ENCODE measurements at regions not wholly inside any gene's neighbourhood (a gene's known extent, or its start where the extent isn't known, plus 50 kb on each side); places are given as distances from the start of the nearest gene placed in this dataset.
"Not testable (repeated sequence)": the region's sequence is repeated elsewhere in the genome, so short reads cannot be mapped to it uniquely, and the experiment has no call there.

DNA sequence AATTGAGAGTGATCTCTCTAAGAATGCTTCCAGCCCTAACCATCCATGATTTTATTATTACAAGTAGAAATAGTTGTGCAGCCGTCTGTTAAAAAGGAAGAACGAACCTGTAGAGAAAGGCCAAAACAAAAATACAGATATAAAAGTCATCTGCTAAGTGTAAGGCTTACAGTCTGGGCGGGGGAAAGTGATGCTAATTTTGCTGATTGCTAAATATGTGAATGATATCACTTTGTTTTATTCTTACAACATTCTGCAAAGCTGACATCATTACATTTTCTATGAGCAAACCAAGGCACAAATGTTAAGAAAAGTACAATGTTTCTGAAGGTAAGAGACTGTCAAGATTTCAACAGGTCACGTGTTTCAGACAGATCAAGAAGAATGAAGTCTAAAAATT is 101.5 kb upstream of the RAP1B start:
- DNase-seq (ENCODE audit: low read depth): no peak

DNA sequence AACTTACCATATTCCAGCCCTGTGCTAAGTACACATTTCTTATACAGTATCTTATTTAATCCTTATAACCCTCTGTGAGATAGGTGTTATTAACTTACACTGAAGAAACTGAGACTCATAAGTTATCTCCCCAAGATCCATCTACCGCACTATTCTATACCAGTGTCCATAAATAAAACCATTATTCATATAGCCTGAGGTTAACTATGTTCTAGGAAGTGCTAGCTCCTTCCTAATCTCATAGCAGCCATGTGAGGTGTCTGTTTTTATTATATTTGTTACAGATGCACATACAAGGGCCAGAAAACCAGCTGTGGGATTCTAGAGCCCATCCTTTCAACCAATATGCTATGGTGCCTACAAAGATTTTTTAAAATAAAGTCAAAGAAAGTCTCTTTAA is 100.3 kb upstream of the RAP1B start:
- DNase-seq (ENCODE audit: low read depth): peak; percentile 40

DNA sequence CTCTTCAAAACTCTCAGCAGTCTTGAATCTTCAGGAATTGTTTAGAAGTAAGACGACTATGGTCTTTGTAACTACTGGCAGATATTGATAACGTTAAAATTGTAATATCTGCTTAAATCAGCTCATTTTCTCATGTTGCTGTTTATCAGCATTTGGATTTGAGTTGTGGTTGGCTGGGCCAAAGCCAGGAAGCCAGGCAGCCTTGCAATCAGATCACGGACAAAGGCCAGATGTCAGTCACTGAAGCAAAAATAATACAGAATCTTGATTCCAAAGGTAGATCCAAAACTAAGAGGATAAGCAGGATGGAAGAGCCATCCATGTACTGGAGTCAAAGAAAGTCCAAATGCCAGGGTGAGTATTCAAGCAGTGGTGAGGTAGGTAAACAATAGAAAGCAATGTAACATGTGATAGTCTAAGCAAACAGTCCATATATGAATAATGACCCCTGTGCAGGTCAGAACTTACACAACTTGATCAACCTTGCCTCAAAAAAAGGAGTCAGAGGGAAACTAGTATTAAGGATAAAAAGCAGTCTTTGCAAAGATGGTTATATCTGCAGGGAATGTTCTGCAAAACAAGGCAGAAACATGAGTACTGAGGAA is 95.8 kb upstream of the RAP1B start:
- DNase-seq (ENCODE audit: low read depth): no peak

DNA sequence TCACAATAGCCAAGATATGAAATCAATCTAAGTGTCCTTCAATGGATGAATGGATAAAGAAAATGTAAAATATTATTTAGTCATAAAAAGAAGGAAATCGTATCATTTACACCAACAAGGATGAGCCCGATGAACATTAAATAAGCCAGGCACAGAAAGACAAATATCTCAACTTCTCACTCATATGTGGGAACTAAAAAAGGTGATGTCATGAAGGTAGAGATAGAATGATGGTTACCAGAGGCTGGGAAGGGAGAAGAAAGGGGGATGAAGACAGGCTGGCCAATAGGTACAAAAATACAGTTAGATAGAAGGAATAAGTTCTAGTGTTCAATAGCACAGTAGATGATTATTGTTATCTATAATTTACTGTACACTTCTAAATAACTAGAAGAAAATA is 94.9 kb upstream of the RAP1B start:
- DNase-seq (ENCODE audit: low read depth): no peak

DNA sequence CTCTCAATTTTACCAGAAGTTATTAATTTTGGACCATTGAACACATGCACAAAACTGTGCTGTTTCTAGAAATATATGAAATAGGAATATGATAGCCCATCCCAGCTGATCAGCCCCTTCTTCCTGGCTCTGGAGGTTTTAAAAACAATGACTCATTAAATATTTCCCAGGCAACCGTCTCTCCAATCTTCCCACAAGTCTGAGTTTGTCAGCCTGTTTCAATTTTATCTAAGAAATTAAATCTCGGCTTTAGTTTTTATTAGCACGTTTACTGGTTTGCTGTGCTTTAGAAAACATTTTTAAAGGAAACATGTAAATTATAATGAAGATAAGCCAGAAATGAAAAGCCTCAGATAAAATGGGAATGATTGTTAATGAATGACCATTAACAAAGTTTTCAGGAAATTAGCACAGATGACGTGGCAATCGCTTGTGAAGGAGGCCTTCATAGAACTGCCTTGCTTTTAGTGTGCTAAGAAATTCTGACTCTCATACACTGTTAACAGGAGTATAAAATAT is 89.3 kb upstream of the RAP1B start:
- DNase-seq (ENCODE audit: low read depth): peak; percentile 84

DNA sequence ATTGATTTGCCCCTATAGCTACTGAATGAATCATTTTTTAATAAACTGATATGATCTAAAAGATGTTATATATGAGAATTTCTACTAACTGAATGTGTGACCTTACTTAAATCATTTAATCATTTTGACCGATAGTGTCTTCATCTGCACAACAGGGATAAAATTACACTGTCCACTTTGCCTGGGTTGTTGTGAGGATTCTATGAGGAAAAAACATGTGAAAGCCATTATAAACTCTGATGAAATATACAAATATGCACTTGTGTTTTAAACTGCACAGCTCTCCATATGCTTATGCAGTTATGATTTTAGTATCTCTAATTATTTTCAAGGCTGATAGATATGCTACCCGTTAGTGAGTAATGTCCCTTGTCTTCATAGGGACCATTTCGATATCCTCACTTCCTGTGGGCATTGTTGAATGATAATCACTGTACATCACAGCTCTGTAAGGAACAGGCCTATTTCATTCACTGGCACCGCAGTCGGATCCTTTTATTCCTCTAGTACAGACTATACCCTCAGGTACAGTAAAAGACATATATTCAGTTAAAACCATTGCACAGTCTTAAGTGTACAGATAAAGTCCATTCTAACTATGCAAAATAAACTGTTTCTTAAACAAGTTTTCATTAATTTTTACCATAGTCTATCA is 88.7 kb upstream of the RAP1B start:
- no peak for DNase-seq (ENCODE audit: low read depth)

DNA sequence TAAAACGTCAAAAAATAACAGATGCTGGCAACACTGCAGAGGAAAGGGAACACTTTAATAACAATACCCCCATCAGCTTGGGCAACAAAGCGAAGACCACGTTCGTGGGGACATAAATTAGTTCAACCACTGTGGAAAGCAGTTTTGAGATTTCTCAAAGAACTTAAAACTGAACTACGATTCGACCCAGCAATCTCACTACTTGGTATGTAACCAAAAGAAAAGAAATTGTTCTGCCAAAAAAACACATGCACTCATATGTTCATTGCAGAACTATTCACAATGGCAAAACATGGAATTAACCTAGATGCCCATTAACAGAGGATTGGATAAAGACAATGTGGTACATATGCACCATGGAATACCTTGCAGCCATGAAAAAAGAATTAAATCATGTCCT is 81.2 kb upstream of the RAP1B start:
- no peak for DNase-seq (ENCODE audit: low read depth)

DNA sequence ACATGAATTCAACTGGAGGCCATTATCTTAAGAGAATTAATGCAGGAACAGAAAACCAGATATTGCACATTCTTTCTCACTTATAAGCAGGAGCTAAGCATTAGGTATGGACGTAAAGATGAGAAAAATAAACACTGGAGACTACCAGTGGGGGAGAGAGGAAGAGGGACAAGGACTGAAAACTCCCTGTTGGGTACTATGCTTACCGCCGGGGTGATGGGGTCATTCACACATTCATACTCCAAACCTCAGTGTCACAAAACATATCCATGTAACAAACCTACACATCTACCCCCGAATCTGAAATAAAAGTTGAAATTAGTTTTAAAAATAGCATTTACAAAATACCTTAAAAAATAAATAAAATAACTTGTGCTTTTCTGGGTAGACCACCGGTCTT is 80.8 kb upstream of the RAP1B start:
- no peak for DNase-seq (ENCODE audit: low read depth)

DNA sequence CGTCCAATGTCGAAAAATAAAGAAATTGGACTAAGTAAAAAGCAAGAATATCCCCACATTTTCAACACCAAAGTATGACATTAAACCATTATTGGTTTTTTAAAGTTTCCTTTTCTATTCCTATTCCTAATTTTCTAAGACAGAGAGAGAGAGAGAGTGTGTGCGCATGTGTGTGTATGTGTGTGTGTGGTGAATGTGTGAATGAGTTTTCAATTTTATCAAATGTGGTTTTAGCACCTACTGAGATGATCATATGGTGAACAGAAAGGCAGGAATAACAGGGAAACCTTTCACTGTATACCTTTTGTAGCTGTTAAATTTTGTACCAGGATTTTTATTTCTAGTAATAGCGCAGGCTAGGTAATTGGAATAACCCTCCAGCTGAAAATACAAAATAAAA is 80.4 kb upstream of the RAP1B start:
- no peak for DNase-seq (ENCODE audit: low read depth)

DNA sequence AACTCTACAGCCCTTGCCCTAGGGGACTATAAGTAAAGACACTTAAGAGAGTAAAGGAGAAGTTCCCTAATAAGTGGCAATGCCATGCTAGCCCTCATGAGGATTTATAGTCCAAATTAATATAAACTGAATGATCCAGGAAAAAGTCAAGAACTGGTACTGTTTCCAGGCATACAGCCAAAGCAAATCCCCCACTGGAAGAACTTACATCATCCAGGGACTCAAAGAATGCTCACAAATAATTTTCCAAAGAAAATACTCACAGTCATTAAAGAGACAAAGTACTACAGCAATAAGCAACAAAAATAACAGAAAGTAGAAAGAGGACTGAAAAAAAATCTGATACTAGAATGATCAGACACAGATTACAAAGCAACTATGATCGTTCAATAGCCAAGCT is 79.7 kb upstream of the RAP1B start:
- no peak for DNase-seq (ENCODE audit: low read depth)

DNA sequence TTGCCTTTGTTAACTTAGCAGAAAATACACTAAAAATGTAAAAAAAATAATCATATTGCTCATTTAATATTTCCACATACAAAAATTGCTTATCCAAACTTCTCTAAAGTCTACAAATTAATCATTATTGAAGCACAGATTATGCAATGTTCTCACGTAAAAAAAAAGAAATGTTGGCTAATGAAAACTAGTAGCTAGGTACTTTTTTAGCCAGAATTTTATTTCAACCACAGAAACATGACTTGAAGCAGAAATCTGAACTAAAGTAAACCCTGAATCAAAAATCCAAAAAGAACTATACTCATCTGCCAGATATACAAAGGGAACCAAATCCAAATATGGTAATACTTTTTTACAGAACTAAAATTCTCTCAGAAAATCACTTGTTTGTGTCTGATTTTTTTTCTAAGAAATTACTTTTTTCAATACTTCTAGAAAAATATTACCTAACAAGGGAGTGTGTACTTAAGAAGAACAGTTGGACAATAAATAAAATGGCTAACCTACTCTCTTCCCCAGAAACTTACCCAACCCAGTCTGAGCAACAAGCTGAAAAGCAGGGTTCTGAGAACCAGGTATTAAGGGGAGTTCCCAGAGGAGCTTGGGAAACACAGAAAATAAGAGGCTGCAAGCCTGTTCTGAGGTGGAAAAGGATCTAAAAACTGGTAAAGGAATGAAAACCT is 78.4 kb upstream of the RAP1B start:
- DNase-seq (ENCODE audit: low read depth): no peak

DNA sequence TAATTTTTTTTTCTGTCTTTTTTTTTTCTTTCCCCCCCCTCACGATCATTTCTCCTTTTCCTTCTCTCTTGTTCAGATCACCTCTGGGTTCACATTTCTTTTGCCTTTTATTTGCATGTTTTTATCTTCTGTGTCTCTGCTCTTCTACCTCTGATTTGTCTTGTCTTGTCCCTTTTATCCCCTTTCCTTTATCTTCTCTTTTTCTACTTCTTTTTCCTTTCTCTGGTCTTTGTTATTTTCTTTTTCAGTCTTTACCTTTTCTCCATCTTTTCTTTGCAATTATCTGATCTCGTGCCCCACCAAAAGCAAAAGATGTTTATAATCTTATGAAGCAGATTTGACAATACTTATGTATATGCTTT is 77.8 kb upstream of the RAP1B start:
- no peak for DNase-seq (ENCODE audit: low read depth)

DNA sequence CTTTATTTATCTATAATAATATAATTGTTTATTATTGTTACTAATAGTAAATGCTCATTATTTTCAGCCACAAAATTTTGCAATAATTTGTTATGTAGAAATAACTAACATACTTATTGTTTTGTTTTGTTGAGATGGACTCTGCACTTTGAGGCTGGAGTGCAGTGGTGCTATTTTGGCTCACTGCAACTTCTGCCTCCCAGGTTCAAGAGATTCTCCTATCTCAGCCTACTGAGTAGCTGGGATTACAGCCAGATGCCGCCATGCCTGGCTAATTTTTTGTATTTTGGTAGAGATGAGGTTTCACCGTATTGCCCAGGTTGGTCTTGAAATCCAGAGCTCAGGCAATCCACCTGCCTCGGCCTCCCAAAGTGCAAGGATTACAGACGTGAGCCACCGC is 76.6 kb upstream of the RAP1B start:
- DNase-seq (ENCODE audit: low read depth): no peak

DNA sequence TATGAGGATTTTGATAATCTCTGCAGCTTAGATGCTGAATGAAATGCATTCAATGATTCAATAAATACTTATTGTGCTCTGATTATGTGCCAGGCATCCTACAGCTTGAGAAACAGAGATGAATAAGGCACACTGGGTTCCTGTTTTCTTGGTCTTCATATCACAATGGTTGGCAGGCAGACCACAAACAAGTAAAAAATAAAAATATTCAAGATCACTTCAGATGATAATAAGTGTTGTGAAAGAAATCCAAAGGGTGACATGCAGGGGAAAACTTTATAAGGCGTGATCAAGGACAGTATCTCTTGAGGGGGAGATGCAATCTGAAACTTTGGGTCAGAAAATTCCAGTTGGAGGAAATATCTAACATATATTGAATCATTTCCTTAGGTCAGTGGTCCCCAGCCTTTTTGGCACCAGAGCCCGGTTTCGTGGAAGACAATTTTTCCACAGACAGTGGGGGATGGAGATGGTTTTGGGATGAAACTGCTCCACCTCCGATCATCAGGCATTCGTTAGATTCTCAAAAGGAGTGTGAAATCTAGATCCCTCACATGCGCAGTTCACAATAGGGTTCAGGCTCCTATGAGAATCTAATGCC is 73.7 kb upstream of the RAP1B start:
- no peak for DNase-seq (ENCODE audit: low read depth)

DNA sequence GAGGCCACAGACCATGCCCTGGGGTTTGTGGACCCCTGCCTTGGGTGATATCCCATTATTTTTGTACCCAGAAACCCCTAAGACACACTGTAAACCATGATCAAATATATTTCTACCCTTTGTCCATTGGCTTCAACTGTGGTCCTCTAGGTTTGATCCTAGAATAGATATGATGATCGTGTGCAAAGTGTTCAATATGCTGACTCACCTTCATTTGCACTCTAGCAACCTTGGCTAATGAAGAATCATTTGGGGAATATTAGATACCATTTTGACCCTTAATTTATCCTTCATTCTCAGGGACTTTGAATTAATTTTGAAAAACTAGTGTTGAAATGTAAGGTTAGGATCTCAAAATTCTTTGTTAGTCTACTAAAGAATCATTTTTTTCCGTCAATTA is 73.1 kb upstream of the RAP1B start:
- DNase-seq (ENCODE audit: low read depth): no peak

DNA sequence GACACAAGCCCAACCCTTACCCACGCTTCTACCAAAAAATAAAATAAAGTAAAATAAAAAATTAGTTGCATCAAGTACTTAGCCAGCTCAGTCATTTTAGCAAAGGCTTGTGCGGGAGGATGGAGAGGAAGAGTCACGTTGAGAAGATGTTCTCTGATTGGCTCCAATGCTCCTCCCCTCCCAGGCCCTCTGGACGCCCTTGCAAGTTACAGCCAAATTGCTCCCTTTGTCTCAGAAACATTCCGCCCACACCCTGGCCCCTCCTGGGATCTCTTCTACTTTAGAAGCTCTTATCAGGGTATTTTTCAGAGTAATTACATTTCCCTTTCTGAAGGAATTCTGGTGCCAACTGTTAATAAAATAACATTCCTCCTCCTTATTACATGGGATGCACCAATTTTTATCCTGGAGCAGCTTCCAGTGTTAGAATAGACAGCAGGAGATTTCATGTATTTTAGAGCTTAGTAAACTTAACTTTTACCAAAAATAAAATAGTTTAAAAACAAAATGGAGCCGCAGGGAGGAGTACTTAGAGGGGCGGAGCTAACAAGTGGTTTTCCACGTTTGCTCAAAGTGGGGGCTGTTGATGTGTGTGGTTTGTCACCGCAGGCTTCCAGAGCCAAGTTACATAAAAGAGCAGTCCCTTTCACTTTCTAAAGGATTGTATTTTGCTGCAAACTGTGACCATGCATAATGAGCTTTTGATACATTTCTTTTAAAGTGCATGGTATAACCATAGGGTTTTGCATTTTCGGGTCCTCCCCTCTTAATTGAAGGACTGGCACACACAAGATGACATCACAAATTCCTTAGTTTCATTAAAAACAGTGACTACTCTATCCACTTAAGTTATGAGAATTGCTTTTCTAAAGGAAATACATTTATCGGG is 71.7 kb upstream of the RAP1B start:
- DNase-seq (ENCODE audit: low read depth): no peak

DNA sequence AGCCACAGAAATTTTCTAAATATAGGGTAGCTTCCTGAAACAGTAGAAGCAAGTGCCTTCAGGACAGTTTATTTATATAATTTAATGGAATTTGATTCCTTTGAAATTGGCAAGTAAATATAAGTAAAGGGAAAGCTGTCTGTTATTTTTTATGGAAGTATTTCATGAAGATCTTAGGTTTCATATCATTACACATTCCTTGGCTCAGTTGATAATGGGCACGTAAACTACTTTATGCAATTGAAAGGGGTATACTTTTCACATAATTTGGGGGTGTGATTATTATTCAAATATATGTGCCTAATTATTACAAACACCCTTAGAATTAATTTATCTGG is 71.1 kb upstream of the RAP1B start:
- DNase-seq (ENCODE audit: low read depth): no peak

DNA sequence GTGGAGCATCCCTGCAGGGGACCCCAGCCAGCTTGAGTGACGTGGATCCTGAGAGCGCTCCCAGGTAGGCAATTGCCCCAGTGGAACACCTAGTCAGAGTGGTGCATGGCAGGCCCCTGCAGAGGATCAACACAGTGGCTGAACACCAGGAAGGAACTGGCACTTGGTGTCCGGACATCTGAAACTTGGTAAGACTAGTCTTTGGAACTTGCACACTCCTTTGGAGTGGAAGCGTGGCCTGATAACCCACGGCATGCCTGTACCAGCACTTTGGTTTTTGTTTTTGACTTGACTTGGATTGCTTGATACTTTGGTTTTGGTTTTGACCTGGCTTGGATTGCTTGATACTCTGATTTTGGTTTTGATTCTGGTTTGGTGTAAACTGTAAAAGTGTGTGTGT is 69.9 kb upstream of the RAP1B start:
- DNase-seq (ENCODE audit: low read depth): not testable (repeated sequence)

DNA sequence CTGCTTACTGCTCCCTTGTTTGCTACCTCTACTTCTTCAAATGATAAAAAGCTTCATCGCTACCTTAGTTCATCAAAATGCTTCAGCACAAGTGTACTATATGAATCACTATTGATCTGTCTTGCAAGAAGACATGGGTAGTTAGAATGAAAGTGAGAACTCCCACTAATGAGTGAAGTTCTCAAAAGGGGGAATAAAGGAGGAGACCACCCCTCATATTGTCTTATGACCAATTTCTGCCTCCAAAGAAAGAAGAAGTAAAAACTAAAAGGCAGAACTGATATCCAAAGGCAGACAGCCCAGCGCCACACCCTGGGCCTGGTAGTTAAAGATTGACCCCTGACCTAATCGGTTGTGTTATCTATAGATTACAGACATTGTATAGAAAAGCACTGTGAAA is 63.4 kb upstream of the RAP1B start:
- not testable (repeated sequence) for DNase-seq (ENCODE audit: low read depth)

DNA sequence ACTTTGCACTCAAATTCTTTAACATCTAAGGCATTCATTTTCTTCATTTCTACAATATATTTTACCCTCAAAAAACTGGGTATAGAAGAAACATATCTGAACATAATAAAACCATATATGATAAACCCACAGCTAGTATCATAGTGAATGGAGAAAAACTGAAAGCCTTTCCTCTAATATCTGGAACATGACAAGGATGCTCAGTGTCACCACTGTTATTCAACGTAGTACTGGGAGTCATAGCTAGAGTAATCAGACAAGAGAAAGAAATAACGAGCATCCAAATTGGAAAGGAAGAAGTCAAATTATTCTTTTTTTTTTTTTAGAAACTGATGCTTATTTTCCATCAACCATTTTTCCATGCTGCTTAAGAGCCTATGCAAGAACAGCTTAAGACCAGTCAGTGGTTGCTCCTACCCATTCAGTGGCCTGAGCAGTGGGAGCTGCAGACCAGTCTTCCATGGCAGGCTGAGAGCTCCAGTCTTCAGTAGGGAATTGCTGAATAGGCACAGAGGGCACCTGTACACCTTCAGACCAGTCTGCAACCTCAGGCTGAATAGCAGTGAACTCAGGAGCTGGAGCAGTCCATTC is 58.0 kb upstream of the RAP1B start:
- not testable (repeated sequence) for DNase-seq (ENCODE audit: low read depth)

DNA sequence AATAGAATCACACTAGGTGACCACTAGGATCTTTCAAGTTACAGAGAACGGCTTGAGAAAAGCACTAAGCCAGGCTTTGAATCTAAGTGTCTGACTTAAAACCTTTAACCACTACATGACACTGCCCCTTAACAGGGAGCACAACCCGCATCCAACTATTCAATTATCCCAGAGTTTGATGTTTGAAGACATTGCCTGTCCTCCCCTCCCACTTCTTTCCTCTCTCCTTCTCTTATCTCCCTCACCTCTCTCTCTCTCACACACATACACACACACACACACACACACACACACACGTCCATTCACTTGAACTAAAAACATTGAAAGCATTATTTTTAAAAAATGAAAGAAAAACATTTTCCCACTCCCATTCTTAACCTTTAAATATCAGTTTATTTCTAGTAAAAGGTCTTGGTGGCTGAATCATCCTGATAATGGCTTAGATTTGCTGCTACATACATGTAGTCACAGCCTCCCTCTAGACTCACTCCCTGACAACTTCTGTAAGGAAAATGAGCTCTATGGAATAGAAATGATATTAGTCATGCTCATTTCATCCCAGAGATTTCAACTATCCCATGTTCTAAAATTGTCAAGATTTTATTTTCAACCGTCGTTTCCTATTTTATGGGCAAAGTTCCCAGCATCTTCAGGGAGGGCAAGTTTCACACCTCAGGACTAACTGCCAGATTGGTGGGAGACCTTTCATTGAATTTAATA is 53.5 kb upstream of the RAP1B start:
- peak; percentile 94 for DNase-seq (ENCODE audit: low read depth)
